LNCAP (cell line): ENCODE measurements at regions not wholly inside any gene's neighbourhood (a gene's known extent, or its start where the extent isn't known, plus 50 kb on each side); places are given as distances from the start of the nearest gene placed in this dataset.

Source experiments
- TF ChIP-seq, protein P1 (sequence below): fragments of 450-650 bp; IDR thresholded peaks from 2 replicates; pipeline ENCODE4 v1.5.1; 2017; ENCODE audit warnings: mild to moderate bottlenecking

GRCh38 chr2:138183705-138184104, 219.4 kb downstream of the HNMT start:
- TF ChIP-seq, protein P1, sequence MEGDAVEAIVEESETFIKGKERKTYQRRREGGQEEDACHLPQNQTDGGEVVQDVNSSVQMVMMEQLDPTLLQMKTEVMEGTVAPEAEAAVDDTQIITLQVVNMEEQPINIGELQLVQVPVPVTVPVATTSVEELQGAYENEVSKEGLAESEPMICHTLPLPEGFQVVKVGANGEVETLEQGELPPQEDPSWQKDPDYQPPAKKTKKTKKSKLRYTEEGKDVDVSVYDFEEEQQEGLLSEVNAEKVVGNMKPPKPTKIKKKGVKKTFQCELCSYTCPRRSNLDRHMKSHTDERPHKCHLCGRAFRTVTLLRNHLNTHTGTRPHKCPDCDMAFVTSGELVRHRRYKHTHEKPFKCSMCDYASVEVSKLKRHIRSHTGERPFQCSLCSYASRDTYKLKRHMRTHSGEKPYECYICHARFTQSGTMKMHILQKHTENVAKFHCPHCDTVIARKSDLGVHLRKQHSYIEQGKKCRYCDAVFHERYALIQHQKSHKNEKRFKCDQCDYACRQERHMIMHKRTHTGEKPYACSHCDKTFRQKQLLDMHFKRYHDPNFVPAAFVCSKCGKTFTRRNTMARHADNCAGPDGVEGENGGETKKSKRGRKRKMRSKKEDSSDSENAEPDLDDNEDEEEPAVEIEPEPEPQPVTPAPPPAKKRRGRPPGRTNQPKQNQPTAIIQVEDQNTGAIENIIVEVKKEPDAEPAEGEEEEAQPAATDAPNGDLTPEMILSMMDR, result no peak

- TF ChIP-seq, protein P1, result no peak
Observed at GRCh38 chr2:138184428-138184827, 220.2 kb downstream of the HNMT start.

DNA sequence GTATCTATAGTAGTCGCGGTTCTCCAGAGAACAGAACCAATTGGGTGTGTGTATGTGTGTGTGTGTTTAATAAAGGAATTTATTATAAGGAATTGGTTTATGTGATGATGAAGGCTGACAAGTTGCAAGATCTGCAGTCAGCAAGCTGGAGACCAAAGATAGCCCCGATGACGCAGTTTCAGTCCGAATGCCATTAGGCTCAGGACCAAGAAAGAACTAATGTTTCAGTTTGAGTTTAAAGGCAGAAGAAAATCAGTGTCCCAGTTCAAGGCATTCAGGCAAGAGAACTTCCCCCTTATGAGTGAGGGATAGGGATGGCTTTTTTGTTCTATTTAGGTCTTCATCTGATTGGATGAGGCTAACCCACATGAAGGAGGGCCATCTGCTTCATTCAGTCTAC, 221.6 kb downstream of the HNMT start:
- TF ChIP-seq, protein P1, result no peak

DNA sequence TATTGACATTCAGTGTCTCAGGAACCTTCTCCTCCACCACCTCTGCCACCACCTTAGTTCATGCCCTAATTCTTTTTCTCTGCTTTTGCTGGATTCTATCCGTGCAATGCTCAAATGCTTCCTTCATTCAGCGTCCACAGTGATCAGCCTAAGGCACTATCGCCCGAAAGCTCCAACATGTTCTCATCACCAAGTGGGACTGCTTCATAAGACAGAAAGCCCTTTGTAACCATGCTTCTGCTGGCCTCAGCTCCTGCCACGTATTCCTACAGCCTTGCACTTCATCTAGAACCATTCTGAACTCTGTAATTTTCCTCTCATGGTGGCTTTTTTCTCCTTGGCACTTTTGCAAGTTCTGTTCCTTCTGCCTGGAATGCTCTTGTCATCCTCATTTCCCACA, 222.9 kb downstream of the HNMT start:
- TF ChIP-seq, protein P1, result no peak

DNA sequence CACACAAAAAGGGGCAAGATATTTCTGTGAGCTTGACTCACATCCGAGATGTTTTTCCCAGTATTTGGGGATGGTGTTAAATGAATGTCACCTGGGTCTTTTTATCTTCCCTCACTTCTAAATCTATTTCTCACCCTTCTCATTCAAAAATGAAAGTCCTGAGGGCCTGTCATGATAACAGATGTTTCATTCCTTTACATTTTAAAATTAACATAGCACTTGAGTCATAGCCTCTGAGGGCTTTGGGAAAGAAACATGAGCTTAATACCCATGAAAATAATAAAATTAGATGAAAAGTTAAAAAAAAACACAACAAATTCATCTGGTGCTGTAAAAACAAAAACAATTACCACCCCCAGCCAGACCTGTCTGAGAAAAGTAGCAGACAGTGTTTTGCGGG, 226.7 kb downstream of the HNMT start:
- TF ChIP-seq, protein P1, result no peak

- TF ChIP-seq, protein P1, result no peak
Observed at GRCh38 chr2:138193416-138194213, 229.3 kb downstream of the HNMT start.

- TF ChIP-seq, protein P1, result no peak
Observed at GRCh38 chr2:138201286-138201685, 237.0 kb downstream of the HNMT start.
